ENCODE measurements at regions not wholly inside any gene's neighbourhood (a gene's known extent, or its start where the extent isn't known, plus 50 kb on each side); places are given as distances from the start of the nearest gene placed in this dataset.

DNA sequence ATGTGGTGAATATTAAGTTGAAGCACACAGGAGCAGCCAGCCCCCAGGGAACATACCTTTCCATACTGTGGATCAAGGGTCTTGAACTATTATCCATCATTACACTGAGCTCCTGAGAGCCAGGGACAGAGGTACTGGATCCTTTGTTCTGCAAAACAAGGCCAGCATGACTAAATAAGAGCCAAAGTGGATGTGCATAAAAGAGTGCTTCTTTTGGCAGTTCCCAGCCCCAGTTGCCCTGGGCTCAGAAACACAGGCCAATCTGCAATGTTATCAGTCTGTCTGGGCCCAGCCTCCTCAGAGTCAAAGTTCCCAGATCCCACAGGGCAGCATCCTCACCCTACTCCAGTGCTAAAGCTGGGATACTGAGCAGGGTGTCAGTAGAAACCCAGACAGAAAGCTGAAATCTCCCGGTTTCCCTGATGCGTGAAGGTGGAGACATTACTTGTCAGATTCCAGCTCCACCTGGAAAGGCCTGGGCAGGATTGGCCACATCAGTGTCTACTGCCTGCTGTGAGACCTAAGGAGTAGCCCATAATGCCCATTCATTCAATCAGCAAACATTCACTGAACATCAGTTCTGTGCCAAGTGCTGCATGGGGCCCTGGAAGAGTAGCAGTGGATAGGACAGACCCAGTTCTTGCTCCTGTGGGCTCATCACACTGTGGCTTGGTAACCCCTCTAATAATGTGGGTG, 342.7 kb downstream of the CXCL12 start:
- DNase-seq (ENCODE audit: low spot score) (no peak), ATAC-seq (no peak)

- peak; percentile 67 for ATAC-seq
- DNase-seq (ENCODE audit: low spot score): no peak
Measured at GRCh38 chr10:44039599-44039998, 345.3 kb downstream of the CXCL12 start.

- DNase-seq (ENCODE audit: low spot score) (peak; percentile 60), ATAC-seq (peak; percentile 87)
Measured at GRCh38 chr10:44036425-44036824, 348.5 kb downstream of the CXCL12 start.

- ATAC-seq (no peak), DNase-seq (ENCODE audit: low spot score) (peak; percentile 7)
Measured at GRCh38 chr10:44035474-44036197, 349.3 kb downstream of the CXCL12 start.

DNA sequence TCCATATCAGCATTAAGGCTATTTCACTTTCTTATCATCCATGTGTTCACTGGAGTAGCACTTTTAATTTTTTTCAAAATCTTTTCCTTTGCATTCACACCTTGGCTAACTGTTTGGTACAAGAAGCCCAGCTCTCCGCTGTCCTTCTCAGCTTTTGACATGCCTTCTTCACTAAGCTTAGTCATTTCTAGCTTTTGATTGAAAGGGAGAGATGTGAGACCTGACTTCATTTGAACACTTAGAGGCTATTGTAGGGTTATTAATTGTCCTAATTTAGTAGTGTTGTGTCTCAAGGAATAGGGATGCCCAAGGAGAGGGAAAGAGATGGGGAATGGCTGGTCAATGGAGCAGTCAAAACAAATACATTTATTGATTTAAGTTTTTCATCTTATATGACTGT, 350.0 kb downstream of the CXCL12 start:
- ATAC-seq: no peak
- DNase-seq (ENCODE audit: low spot score): no peak

GRCh38 chr10:44033008-44033407, 351.9 kb downstream of the CXCL12 start:
- ATAC-seq (no peak), DNase-seq (ENCODE audit: low spot score) (no peak)

DNA sequence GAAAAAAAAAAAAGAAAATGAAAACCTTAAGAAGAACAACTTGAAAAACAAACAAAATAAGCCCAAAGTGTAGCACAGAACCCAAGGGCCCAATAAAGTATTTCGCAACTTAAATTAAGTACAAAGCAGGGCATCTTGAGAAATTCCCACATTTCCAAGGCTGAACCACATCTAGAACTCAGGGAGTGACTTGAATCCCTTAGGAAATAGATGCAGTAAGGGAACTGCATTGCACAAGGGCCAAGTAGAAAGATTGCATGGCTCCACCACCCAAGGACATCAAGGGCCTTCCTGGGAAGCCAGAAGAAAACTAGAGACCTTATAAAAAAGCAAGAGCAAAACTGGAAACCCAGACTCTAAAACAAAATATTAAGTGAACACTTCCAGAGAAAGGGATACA, 352.7 kb downstream of the CXCL12 start:
- DNase-seq (ENCODE audit: low spot score) (no peak), ATAC-seq (no peak)

DNA sequence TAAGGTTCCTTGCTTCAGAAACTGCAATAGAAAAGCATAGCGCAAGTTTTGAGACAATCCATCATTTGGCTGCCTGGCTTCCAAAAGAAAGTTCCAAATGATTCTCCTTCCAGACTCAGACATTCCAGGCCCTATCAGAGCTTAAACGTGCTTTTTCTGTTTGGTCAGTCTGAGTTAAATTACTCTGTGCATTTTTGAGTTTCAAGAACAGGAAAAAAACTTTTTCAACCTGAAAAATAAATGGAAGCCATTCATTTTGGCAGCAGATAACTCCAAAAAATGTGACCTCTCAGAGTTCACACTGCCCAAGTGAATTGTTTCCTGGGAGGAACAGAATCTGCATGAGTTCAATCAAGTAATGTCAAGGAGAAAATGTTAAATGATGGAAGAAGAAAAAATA, 354.2 kb downstream of the CXCL12 start:
- DNase-seq (ENCODE audit: low spot score): no peak
- ATAC-seq: no peak

GRCh38 chr10:44030132-44030531, 354.8 kb downstream of the CXCL12 start:
- DNase-seq (ENCODE audit: low spot score) (no peak), ATAC-seq (no peak)

GRCh38 chr10:44028384-44029137, 356.3 kb downstream of the CXCL12 start:
- no peak for ATAC-seq
- DNase-seq (ENCODE audit: low spot score): no peak

DNA sequence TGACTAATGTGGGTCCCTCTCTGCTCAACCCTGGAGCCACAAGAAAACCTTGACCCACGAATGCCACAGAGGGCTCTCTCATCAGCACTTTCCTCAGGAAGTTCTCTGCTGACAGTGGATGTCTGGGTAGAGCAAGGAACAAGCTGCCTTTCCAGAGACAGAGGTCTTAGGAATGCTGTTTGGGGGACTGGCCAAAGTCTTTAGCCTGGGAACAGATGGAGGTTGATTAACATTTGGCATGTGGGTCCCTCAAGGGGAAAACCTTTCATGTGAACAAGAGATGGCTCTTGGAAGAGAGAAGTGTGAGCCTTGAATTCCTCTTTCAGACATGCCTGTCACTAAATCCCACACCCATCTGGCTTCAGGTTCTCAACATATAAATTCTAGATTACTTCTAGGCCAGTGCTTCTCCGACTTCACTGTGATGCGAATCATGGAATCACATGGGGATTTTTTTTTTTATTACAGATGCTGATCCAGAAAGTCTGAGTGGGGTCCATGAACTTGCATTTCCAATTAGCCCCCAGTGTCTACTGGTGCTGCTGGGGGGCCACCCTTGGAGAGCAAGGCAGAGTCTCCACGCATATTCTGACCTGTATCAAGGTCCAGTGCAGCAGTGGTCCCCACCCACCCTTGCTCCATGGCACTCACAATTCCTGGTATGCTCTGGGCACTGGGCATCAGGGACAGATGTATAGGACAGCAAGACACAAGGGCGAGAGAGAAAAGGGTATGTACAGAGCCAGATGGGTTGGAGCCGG, 360.4 kb downstream of the CXCL12 start:
- ATAC-seq: no peak

GRCh38 chr10:44023517-44023916, 361.4 kb downstream of the CXCL12 start:
- no peak for DNase-seq (ENCODE audit: low spot score)
- no peak for ATAC-seq

More for the DNA sequence above, 360.4 kb downstream of the CXCL12 start:
- DNase-seq (ENCODE audit: low spot score): no peak

GRCh38 chr10:44022203-44022602, 362.7 kb downstream of the CXCL12 start:
- no peak for ATAC-seq
- DNase-seq (ENCODE audit: low spot score): no peak

GRCh38 chr10:44020322-44021111, 364.4 kb downstream of the CXCL12 start:
- ATAC-seq (no peak), DNase-seq (ENCODE audit: low spot score) (no peak)

DNA sequence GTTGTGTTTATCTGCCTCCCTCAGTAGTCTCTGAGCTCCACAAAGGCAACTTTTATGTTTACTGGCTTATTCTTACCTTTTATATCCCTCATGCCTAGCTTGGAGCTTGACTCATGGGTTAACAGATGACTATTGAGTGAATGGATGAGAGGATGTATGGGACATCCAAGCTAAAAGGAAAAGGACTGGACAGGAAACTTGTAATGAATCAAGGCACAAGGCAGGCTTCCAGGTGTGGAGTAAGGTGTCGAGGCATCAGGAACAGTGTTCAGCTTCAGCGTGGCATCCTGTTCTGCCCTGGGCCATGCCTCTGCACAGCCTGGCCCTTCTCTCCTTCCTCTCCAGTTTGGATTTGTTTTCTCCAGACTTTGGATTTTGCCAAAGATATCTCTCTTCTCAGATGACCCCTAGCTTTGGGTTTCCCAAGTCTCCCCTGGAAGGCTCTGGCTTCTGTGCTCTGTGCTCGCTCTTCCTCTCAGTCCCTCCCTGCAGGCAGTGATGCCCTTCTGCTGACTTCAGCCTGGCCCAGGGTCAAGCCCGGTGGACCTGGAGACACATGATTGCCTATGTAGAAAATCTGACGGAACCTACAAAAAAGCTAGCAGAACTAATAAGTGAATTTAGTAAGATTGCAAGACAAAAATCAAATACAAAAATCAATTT, 367.3 kb downstream of the CXCL12 start:
- ATAC-seq (peak; percentile 78), DNase-seq (ENCODE audit: low spot score) (peak; percentile 55)

- ATAC-seq: peak; percentile 74
- DNase-seq (ENCODE audit: low spot score): no peak
Measured at GRCh38 chr10:44016589-44017482, 368.1 kb downstream of the CXCL12 start.

DNA sequence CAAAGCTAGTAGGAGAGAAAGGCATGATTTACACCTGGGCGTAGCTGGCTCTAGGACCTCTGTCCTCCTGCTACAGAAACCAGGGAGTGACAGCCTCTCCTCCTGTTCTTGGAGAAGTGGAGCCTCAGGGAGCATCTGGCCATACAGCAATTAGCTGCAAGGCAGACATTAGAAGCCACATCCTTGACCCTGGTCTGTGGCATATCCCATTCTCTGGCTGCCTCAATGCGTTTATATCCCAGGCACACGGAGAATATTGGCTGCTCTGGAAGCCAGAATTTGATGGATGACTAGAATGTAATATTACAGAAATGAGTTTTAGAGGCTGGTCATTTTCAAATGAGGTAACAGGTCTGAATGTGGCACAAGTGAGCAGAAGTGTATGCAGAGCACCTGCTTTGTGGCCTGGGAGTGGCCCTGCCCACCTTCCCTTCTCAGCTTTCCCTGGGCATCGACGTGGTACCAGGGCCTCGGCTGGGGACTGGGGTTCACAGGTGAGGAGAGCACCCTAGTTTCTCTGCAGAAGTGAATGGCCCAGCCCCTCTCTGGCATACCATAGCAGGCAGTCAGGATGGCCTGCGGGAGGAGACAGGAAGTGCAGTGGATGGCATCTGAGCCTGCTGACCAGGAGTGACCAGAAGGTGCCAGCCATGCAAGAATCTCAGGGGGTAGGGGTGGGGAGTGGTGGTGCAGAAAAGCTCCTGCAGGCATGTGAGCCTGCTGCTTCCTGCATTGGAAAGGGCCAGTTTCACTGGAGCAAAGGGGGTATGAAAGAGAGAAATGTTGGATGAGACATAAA, 367.2 kb upstream of the ZNF32 start:
- ATAC-seq: no peak
- no peak for DNase-seq (ENCODE audit: low spot score)

Measured in left lobe of liver (tissue), 2 donors.